ENCODE measurements at regions not wholly inside any gene's neighbourhood (a gene's known extent, or its start where the extent isn't known, plus 50 kb on each side); places are given as distances from the start of the nearest gene placed in this dataset.

GRCh38 chr3:190790185-190790584, 72.3 kb downstream of the GMNC start:
- H3K27ac Mint-ChIP-seq = no peak overlapping the region
- DNase-seq (no peak), ATAC-seq (no peak)
- no peaks in the 10 kb centered on the region for H3K9me3 ChIP-seq (ENCODE audit: control insufficient read depth, low read length, poor library complexity, severe bottlenecking)
- no peaks in the 10 kb centered on the region for H3K36me3 Mint-ChIP-seq (ENCODE audit: low read depth)
- no peaks in the 10 kb centered on the region for H3K4me1 Mint-ChIP-seq
- H3K27me3 Mint-ChIP-seq = no peaks in the 10 kb centered on the region
- no peak overlapping the region for H3K4me3 Mint-ChIP-seq

- no peak for ATAC-seq
- Mint-ChIP-seq H3K27me3 (no peaks in the 10 kb centered on the region), H3K4me3 (no peak overlapping the region), H3K36me3 (ENCODE audit: low read depth) (no peaks in the 10 kb centered on the region), H3K27ac (no peak overlapping the region), H3K4me1 (no peaks in the 10 kb centered on the region)
- DNase-seq = no peak
- H3K9me3 ChIP-seq (ENCODE audit: control insufficient read depth, low read length, poor library complexity, severe bottlenecking) = no peaks in the 10 kb centered on the region
These were observed 75.6 kb downstream of the GMNC start for GRCh38 chr3:190786898-190787297.

- ATAC-seq (no peak), DNase-seq (no peak)
- Mint-ChIP-seq H3K27me3 (no peaks in the 10 kb centered on the region), H3K27ac (peak overlapping the region; percentile 39), H3K4me1 (no peaks in the 10 kb centered on the region), H3K36me3 (ENCODE audit: low read depth) (no peaks in the 10 kb centered on the region), H3K4me3 (no peak overlapping the region)
- no peaks in the 10 kb centered on the region for H3K9me3 ChIP-seq (ENCODE audit: control insufficient read depth, low read length, poor library complexity, severe bottlenecking)
These were observed 77.4 kb downstream of the GMNC start for GRCh38 chr3:190785047-190785446.

- Mint-ChIP-seq H3K4me3 (no peak overlapping the region), H3K4me1 (no peaks in the 10 kb centered on the region), H3K27ac (no peak overlapping the region), H3K27me3 (no peaks in the 10 kb centered on the region), H3K36me3 (ENCODE audit: low read depth) (no peaks in the 10 kb centered on the region)
- H3K9me3 ChIP-seq (ENCODE audit: control insufficient read depth, low read length, poor library complexity, severe bottlenecking) = no peaks in the 10 kb centered on the region
- no peak for ATAC-seq
- no peak for DNase-seq
These were observed 82.0 kb downstream of the GMNC start for GRCh38 chr3:190780524-190780923.

GRCh38 chr3:190774633-190775032, 87.9 kb downstream of the GMNC start:
- DNase-seq = no peak
- no peak overlapping the region for H3K27ac Mint-ChIP-seq

GRCh38 chr3:190773948-190774347, 88.5 kb downstream of the GMNC start:
- no peak overlapping the region for H3K4me3 Mint-ChIP-seq
- no peak for ATAC-seq
- H3K27me3 Mint-ChIP-seq = no peaks in the 10 kb centered on the region
- no peaks in the 10 kb centered on the region for H3K4me1 Mint-ChIP-seq
- DNase-seq = no peak
- no peaks in the 10 kb centered on the region for H3K36me3 Mint-ChIP-seq (ENCODE audit: low read depth)
- H3K9me3 ChIP-seq (ENCODE audit: control insufficient read depth, low read length, poor library complexity, severe bottlenecking) = no peaks in the 10 kb centered on the region
- no peak overlapping the region for H3K27ac Mint-ChIP-seq

More at GRCh38 chr3:190774633-190775032, 87.9 kb downstream of the GMNC start:
- H3K36me3 Mint-ChIP-seq (ENCODE audit: low read depth) = no peaks in the 10 kb centered on the region
- no peaks in the 10 kb centered on the region for H3K9me3 ChIP-seq (ENCODE audit: control insufficient read depth, low read length, poor library complexity, severe bottlenecking)
- no peaks in the 10 kb centered on the region for H3K4me1 Mint-ChIP-seq
- no peaks in the 10 kb centered on the region for H3K27me3 Mint-ChIP-seq
- no peak overlapping the region for H3K4me3 Mint-ChIP-seq
- ATAC-seq = no peak

GRCh38 chr3:190772831-190773230, 89.7 kb downstream of the GMNC start:
- Mint-ChIP-seq H3K4me1 (no peaks in the 10 kb centered on the region), H3K27me3 (no peaks in the 10 kb centered on the region), H3K36me3 (ENCODE audit: low read depth) (no peaks in the 10 kb centered on the region), H3K27ac (no peak overlapping the region), H3K4me3 (no peak overlapping the region)
- ATAC-seq = no peak
- H3K9me3 ChIP-seq (ENCODE audit: control insufficient read depth, low read length, poor library complexity, severe bottlenecking) = no peaks in the 10 kb centered on the region
- no peak for DNase-seq

- H3K4me1 Mint-ChIP-seq = peaks cover 3% of the 10 kb centered on the region
- H3K4me3 Mint-ChIP-seq = no peak overlapping the region
- H3K36me3 Mint-ChIP-seq (ENCODE audit: low read depth) = no peaks in the 10 kb centered on the region
- H3K27me3 Mint-ChIP-seq = peaks cover 6% of the 10 kb centered on the region
- ATAC-seq = no peak
- H3K9me3 ChIP-seq (ENCODE audit: control insufficient read depth, low read length, poor library complexity, severe bottlenecking) = no peaks in the 10 kb centered on the region
- DNase-seq = no peak
- no peak overlapping the region for H3K27ac Mint-ChIP-seq
These were observed 93.6 kb downstream of the GMNC start for GRCh38 chr3:190768891-190769290.

GRCh38 chr3:190767851-190768250, 94.6 kb downstream of the GMNC start:
- no peak for ATAC-seq
- H3K27ac Mint-ChIP-seq = no peak overlapping the region
- H3K36me3 Mint-ChIP-seq (ENCODE audit: low read depth) = no peaks in the 10 kb centered on the region
- H3K4me1 Mint-ChIP-seq = peaks cover 3% of the 10 kb centered on the region
- H3K4me3 Mint-ChIP-seq = no peak overlapping the region
- no peaks in the 10 kb centered on the region for H3K9me3 ChIP-seq (ENCODE audit: control insufficient read depth, low read length, poor library complexity, severe bottlenecking)
- peaks cover 6% of the 10 kb centered on the region for H3K27me3 Mint-ChIP-seq
- DNase-seq = no peak

- DNase-seq (no peak), ATAC-seq (no peak)
- Mint-ChIP-seq H3K36me3 (ENCODE audit: low read depth) (no peaks in the 10 kb centered on the region), H3K27me3 (peaks cover 6% of the 10 kb centered on the region), H3K27ac (no peak overlapping the region), H3K4me1 (peaks cover 3% of the 10 kb centered on the region), H3K4me3 (no peak overlapping the region)
- H3K9me3 ChIP-seq (ENCODE audit: control insufficient read depth, low read length, poor library complexity, severe bottlenecking) = no peaks in the 10 kb centered on the region
These were observed 98.0 kb downstream of the GMNC start for GRCh38 chr3:190764231-190765134.

GRCh38 chr3:190762801-190763200, 99.7 kb downstream of the GMNC start:
- H3K36me3 Mint-ChIP-seq (ENCODE audit: low read depth) = no peaks in the 10 kb centered on the region
- H3K9me3 ChIP-seq (ENCODE audit: control insufficient read depth, low read length, poor library complexity, severe bottlenecking) = no peaks in the 10 kb centered on the region
- no peak overlapping the region for H3K27ac Mint-ChIP-seq
- H3K4me1 Mint-ChIP-seq = peaks cover 3% of the 10 kb centered on the region
- peaks cover 6% of the 10 kb centered on the region for H3K27me3 Mint-ChIP-seq
- DNase-seq (no peak), ATAC-seq (no peak)
- no peak overlapping the region for H3K4me3 Mint-ChIP-seq

GRCh38 chr3:190747571-190747970, 114.9 kb downstream of the GMNC start:
- no peaks in the 10 kb centered on the region for H3K36me3 Mint-ChIP-seq (ENCODE audit: low read depth)
- DNase-seq (no peak), ATAC-seq (no peak)
- H3K4me1 Mint-ChIP-seq = no peaks in the 10 kb centered on the region
- no peak overlapping the region for H3K27ac Mint-ChIP-seq
- H3K27me3 Mint-ChIP-seq = no peaks in the 10 kb centered on the region
- no peaks in the 10 kb centered on the region for H3K9me3 ChIP-seq (ENCODE audit: control insufficient read depth, low read length, poor library complexity, severe bottlenecking)
- H3K4me3 Mint-ChIP-seq = no peak overlapping the region

GRCh38 chr3:190746986-190747385, 115.5 kb downstream of the GMNC start:
- no peaks in the 10 kb centered on the region for H3K36me3 Mint-ChIP-seq (ENCODE audit: low read depth)
- H3K4me1 Mint-ChIP-seq = no peaks in the 10 kb centered on the region
- ATAC-seq (no peak), DNase-seq (no peak)
- no peaks in the 10 kb centered on the region for H3K9me3 ChIP-seq (ENCODE audit: control insufficient read depth, low read length, poor library complexity, severe bottlenecking)
- no peak overlapping the region for H3K4me3 Mint-ChIP-seq
- H3K27ac Mint-ChIP-seq = no peak overlapping the region
- no peaks in the 10 kb centered on the region for H3K27me3 Mint-ChIP-seq

GRCh38 chr3:190746531-190746930, 116.0 kb downstream of the GMNC start:
- Mint-ChIP-seq H3K4me3 (no peak overlapping the region), H3K27ac (no peak overlapping the region), H3K36me3 (ENCODE audit: low read depth) (no peaks in the 10 kb centered on the region), H3K4me1 (no peaks in the 10 kb centered on the region), H3K27me3 (no peaks in the 10 kb centered on the region)
- H3K9me3 ChIP-seq (ENCODE audit: control insufficient read depth, low read length, poor library complexity, severe bottlenecking) = no peaks in the 10 kb centered on the region
- no peak for ATAC-seq
- no peak for DNase-seq

Measured in T-helper 17 cell (primary cell).